GM19455 (cell line): ENCODE measurements at regions not wholly inside any gene's neighbourhood (a gene's known extent, or its start where the extent isn't known, plus 50 kb on each side); places are given as distances from the start of the nearest gene placed in this dataset.

Experiments
- ATAC-seq: cut with Tn5 transposase; IDR thresholded peaks from one replicate; pipeline ENCODE4 v1.9.1; 2021; ENCODE audit not compliant: unreplicated experiment

DNA sequence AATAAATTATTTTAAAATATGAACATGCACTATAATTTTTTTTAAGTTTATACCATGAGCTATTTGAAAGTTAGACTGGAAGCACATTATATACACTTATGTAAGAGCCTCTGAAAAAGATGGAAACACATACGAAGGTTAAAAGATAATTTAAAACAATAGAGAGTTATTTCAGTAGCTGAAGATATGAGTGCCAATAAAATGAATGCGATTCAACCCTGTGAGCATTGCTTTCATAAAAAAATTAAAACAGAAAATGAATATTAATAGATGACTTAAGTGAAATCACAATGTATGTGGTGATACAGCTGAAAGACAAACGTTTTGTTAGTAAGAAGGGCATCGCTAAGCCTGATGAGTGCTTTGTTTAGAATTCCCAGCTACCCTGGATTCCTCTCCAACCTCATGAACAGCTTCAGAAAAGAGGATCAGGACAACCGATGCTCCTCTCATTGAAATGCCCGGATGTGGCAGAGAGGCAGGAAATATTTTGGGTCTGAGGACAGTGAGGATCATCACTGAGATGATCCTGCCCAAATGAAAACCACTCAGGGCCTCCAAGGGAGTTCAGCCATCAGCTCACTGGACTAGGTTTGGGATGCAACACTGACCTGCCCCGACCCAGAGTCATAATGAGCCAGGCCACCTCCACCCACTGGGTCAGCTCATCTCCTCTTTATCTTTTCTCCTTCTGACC lies 60.2 kb upstream of the TOP3B start:
- ATAC-seq = no peak

DNA sequence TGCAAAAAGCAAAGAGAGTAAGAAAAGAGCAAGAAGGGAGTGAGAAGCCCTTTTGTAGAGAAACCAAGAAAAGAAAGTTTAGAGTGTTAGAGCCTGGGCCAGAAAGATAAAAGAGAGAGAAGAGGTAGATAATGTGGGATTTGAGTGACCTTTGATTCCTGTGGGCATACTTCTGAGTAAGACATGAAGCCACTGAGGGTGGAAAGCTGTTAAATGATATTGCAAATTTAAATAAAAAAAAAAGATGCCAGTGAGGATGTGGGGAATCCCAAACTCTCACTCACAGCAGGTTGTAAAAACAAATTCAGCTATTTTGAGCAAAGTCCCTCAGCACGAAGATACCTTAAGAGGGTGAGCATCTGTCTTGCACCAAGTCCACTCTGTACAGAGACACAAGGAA lies 59.4 kb upstream of the TOP3B start:
- no peak for ATAC-seq

- no peak for ATAC-seq
Measured at GRCh38 chr22:22040908-22041307, 58.3 kb upstream of the TOP3B start.

DNA sequence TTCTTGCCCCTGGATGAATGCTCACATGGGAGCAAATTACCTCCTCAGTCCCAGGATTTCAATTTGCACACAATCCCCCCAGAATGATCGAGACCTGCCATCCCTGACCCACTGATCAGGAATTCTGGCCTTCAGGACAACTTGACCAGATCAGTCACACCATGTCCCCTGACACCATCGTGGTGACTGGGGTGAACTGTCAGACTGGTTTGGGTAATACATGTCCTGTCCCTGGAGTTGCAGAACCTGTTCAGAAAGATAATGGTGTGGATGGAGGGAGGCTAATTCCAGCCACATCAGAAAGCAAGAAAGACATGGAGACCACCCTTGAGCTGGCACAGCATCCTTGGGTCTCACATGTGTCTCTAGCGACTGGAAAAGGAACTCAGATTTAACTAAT lies 57.9 kb upstream of the TOP3B start:
- ATAC-seq = no peak

DNA sequence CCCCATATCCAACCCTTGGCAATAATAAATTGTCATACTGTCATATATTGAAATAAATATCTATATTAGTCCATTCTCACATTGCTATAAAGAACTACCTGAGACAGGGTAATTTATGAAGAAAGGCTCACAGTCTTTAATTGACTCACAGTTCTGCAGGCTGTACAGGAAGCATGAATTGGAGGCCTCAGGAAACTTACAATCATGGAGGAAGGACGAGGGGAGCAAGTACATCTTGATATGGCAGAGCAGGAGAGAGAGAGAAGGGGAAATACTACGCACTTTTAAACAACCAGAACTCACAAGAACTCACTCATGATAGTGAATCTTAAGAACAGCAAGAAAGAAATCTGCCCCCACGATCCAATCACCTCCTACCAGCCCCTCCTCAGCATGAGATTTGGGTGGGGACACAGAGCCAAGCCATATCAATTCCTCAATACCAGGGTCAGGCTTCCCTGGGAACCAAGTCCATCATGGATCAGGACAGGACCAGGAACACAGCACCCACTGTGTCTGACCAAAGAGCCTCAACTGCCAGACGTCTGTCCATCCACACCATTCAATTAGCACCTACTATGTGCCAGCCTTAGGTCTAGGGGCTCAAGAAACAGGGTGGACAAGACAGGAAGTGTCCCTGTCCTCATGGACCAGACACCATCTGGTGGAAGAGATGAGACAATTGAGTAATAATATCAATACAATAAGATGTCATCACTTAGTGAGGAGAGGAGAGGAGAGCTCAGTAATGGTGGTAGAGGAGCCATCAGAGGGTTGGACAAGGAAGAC lies 56.9 kb upstream of the TOP3B start:
- no peak for ATAC-seq

GRCh38 chr22:22038178-22038880 lies 55.7 kb upstream of the TOP3B start:
- ATAC-seq = no peak

- no peak for ATAC-seq
Measured at GRCh38 chr22:22037740-22038139, 55.2 kb upstream of the TOP3B start.

DNA sequence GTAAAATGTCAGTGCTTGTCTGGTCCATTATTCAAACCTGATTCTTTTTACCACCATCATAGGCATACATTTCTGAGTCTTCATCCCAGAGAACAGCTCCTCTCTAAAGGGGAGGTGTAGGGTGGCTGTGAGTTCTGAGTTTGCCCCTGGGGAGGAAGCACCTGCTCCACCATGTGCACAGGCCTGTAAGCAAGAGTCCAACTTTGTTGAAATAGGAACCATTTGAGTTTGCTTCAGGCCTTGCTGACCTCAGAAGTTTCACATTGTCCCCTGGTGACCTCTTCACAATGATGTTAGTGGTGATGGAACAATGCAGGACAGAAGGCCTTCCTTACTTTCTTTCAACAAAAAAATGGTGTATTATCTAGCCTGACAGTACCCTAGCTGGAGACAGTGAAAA lies 54.6 kb upstream of the TOP3B start:
- no peak for ATAC-seq

DNA sequence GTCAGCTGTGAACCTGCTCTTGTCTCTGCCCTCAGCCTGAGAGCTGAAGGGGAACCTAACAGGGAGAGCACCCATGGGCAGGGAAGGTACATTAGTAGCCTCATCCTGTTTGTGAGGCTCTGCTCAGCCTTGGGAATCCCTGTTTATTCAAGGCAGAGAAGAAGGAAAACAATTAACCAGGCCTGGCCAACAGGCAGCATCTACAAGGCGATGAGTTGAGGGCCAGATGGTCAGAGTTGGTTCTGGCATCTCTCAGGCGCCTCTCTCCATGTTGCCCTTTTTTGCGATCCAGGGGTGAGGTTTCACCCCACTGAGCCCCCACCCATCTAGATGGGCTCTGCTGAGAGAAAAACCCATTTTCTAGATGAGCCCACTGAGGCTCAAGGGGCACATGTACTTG lies 54.0 kb upstream of the TOP3B start:
- ATAC-seq = no peak

- no peak for ATAC-seq
Measured at GRCh38 chr22:22035771-22036314, 53.3 kb upstream of the TOP3B start.

- no peak for ATAC-seq
Measured at GRCh38 chr22:22035203-22035602, 52.6 kb upstream of the TOP3B start.

GRCh38 chr22:22034469-22035132 lies 52.0 kb upstream of the TOP3B start:
- no peak for ATAC-seq

- ATAC-seq = no peak
Measured at GRCh38 chr22:22033803-22034468, 51.3 kb upstream of the TOP3B start.

DNA sequence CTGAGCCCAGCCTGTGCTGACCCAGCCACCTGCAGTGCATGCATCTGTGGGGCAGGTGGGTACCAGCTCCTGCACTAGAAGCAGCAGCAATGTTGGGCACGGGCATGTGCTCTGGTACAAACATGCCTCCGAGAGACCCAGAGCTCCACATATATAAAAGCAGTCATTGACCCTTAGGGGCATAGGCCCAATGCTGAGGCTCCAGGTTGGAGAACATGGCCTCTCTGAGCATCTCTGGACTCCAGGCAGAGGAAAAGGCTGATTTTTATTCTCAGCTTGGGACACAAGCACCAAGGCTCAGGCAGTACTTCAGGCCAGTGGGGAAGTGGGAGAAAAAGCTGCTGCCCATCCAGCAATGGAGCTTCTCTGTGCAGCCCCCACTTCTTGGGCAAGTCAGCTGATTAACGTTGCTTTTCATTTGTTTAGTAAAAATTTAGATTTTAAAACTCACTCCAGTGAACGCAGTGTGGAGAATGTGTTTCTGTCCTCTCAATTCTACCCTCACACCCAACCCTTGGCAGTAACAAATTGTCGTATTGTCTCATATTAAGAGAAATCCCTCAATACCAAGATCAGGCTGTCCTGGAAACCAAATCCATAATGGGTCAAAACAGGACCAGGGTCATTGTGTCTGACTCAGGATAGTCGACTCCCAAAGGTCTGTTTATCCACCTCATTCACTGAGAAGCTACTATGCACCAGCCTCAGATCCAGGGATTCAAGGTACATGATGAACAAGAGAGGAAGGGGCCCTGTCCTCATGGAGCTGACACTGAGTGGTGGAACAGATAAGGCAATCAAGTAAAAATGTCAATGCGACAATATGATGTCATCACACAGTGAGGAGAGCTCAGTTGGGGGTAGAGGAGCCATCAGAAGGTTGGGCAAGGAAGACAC lies 50.6 kb upstream of the TOP3B start:
- no peak for ATAC-seq

- no peak for ATAC-seq
Measured at GRCh38 chr22:22032099-22032905, 49.7 kb upstream of the TOP3B start.
